HG03575 (cell line): ENCODE measurements at regions not wholly inside any gene's neighbourhood (a gene's known extent, or its start where the extent isn't known, plus 50 kb on each side); places are given as distances from the start of the nearest gene placed in this dataset.
"Not testable (repeated sequence)": the region's sequence is repeated elsewhere in the genome, so short reads cannot be mapped to it uniquely, and the experiment has no call there.

Source experiments
- ATAC-seq: cut with Tn5 transposase; IDR thresholded peaks from one replicate; pipeline ENCODE4 v1.9.1; 2021; ENCODE audit not compliant: unreplicated experiment, insufficient number of reproducible peaks, low FRiP score; ENCODE audit errors: extremely low read depth

- ATAC-seq = no peak
Observed at GRCh38 chr12:102344691-102345090, 135.7 kb downstream of the IGF1 start.

- ATAC-seq = no peak
Observed at GRCh38 chr12:102343361-102344121, 136.8 kb downstream of the IGF1 start.

GRCh38 chr12:102342281-102343006 is 137.9 kb downstream of the IGF1 start:
- ATAC-seq = no peak

- ATAC-seq = no peak
Observed at GRCh38 chr12:102334765-102335164, 137.1 kb upstream of the PMCH start.

GRCh38 chr12:102331419-102331818 is 133.8 kb upstream of the PMCH start:
- no peak for ATAC-seq

- no peak for ATAC-seq
Observed at GRCh38 chr12:102329883-102330282, 132.2 kb upstream of the PMCH start.

- ATAC-seq = no peak
Observed at GRCh38 chr12:102326982-102327381, 129.3 kb upstream of the PMCH start.

GRCh38 chr12:102325108-102325507 is 127.5 kb upstream of the PMCH start:
- ATAC-seq = not testable (repeated sequence)

GRCh38 chr12:102323799-102324198 is 126.2 kb upstream of the PMCH start:
- no peak for ATAC-seq

GRCh38 chr12:102322254-102322653 is 124.6 kb upstream of the PMCH start:
- ATAC-seq = no peak

GRCh38 chr12:102321305-102322082 is 123.9 kb upstream of the PMCH start:
- ATAC-seq = no peak

GRCh38 chr12:102317155-102317554 is 119.5 kb upstream of the PMCH start:
- no peak for ATAC-seq

- ATAC-seq = no peak
Observed at GRCh38 chr12:102316723-102317122, 119.1 kb upstream of the PMCH start.

GRCh38 chr12:102314821-102315220 is 117.2 kb upstream of the PMCH start:
- no peak for ATAC-seq

- ATAC-seq = not testable (repeated sequence)
Observed at GRCh38 chr12:102313116-102313971, 115.7 kb upstream of the PMCH start.

- no peak for ATAC-seq
Observed at GRCh38 chr12:102305486-102305885, 107.9 kb upstream of the PMCH start.

- ATAC-seq = not testable (repeated sequence)
Observed at GRCh38 chr12:102304667-102305066, 107.0 kb upstream of the PMCH start.

- no peak for ATAC-seq
Observed at GRCh38 chr12:102302553-102302952, 104.9 kb upstream of the PMCH start.

GRCh38 chr12:102301547-102301946 is 103.9 kb upstream of the PMCH start:
- no peak for ATAC-seq
